Putamen (tissue), 1 donor: ENCODE measurements at regions not wholly inside any gene's neighbourhood (a gene's known extent, or its start where the extent isn't known, plus 50 kb on each side); places are given as distances from the start of the nearest gene placed in this dataset.

Experiments
- DNase-seq: peaks from one replicate; pipeline ENCODE4 v3.0.0-alpha.2; 2016; ENCODE audit warnings: low spot score

- DNase-seq = no peak
Measured at GRCh38 chr17:53166731-53167130, 656.0 kb upstream of the KIF2B start.

- DNase-seq = no peak
Measured at GRCh38 chr17:53150101-53150698, 672.5 kb upstream of the KIF2B start.

GRCh38 chr17:53149316-53149715, 673.4 kb upstream of the KIF2B start:
- no peak for DNase-seq

GRCh38 chr17:53148058-53148457, 674.7 kb upstream of the KIF2B start:
- DNase-seq = no peak

- DNase-seq = no peak
Measured at GRCh38 chr17:53142890-53143289, 679.8 kb upstream of the KIF2B start.

- DNase-seq = no peak
Measured at GRCh38 chr17:53141731-53142130, 681.0 kb upstream of the KIF2B start.

- DNase-seq = no peak
Measured at GRCh38 chr17:53141280-53141679, 681.4 kb upstream of the KIF2B start.

- DNase-seq = no peak
Measured at GRCh38 chr17:53137869-53138268, 684.9 kb upstream of the KIF2B start.

- DNase-seq = no peak
Measured at GRCh38 chr17:53135969-53136368, 686.8 kb upstream of the KIF2B start.

- no peak for DNase-seq
Measured at GRCh38 chr17:53134548-53134947, 688.2 kb upstream of the KIF2B start.

GRCh38 chr17:53133876-53134275, 688.9 kb upstream of the KIF2B start:
- no peak for DNase-seq

- DNase-seq = no peak
Measured at GRCh38 chr17:53129863-53130262, 692.9 kb upstream of the KIF2B start.

GRCh38 chr17:53127331-53127730, 695.4 kb upstream of the KIF2B start:
- no peak for DNase-seq

- no peak for DNase-seq
Measured at GRCh38 chr17:53122966-53123365, 699.8 kb upstream of the KIF2B start.

- no peak for DNase-seq
Measured at GRCh38 chr17:53119773-53120172, 703.0 kb upstream of the KIF2B start.

- no peak for DNase-seq
Measured at GRCh38 chr17:53118948-53119347, 703.8 kb upstream of the KIF2B start.

GRCh38 chr17:53106886-53107285, 715.8 kb upstream of the KIF2B start:
- DNase-seq = no peak

GRCh38 chr17:53101706-53102105, 721.0 kb upstream of the KIF2B start:
- DNase-seq = no peak

- DNase-seq = no peak
Measured at GRCh38 chr17:53100126-53100525, 722.6 kb upstream of the KIF2B start.

GRCh38 chr17:53093391-53093790, 729.3 kb upstream of the KIF2B start:
- no peak for DNase-seq

GRCh38 chr17:53092072-53092471, 730.7 kb upstream of the KIF2B start:
- DNase-seq = no peak

GRCh38 chr17:53090770-53091169, 732.0 kb upstream of the KIF2B start:
- DNase-seq = no peak

GRCh38 chr17:53088481-53088880, 734.2 kb upstream of the KIF2B start:
- DNase-seq = no peak

GRCh38 chr17:53061446-53061845, 761.3 kb upstream of the KIF2B start:
- no peak for DNase-seq

GRCh38 chr17:53058031-53058430, 764.7 kb upstream of the KIF2B start:
- DNase-seq = no peak
